ENCODE measurements at regions not wholly inside any gene's neighbourhood (a gene's known extent, or its start where the extent isn't known, plus 50 kb on each side); places are given as distances from the start of the nearest gene placed in this dataset.

- Mint-ChIP-seq H3K4me1 (peaks cover 11% of the 10 kb centered on the region), H3K27ac (peak overlapping the region; percentile 67), H3K27me3 (ENCODE audit: low read depth) (peaks cover 12% of the 10 kb centered on the region), H3K9me3 (no peaks in the 10 kb centered on the region), H3K36me3 (no peaks in the 10 kb centered on the region), H3K4me3 (no peak overlapping the region)
- TF ChIP-seq CTCF (IDR thresholded peaks at IDR 0.05; ENCODE audit: unreplicated experiment), result no peak
- no peak for DNase-seq (ENCODE audit: low spot score in 2 of 2, unreplicated experiment in 2 of 2)
Observed at GRCh38 chr1:14466006-14466405, 132.5 kb upstream of the KAZN start.

GRCh38 chr1:14467112-14467511, 131.4 kb upstream of the KAZN start:
- H3K9me3 Mint-ChIP-seq, result no peaks in the 10 kb centered on the region
- no peak overlapping the region for H3K4me3 Mint-ChIP-seq
- peaks cover 11% of the 10 kb centered on the region for H3K4me1 Mint-ChIP-seq
- no peak overlapping the region for H3K27ac Mint-ChIP-seq
- H3K36me3 Mint-ChIP-seq, result no peaks in the 10 kb centered on the region
- no peak for DNase-seq (ENCODE audit: low spot score in 2 of 2, unreplicated experiment in 2 of 2)
- TF ChIP-seq CTCF (IDR thresholded peaks at IDR 0.05; ENCODE audit: unreplicated experiment), result peak; percentile 33
- peaks cover 14% of the 10 kb centered on the region for H3K27me3 Mint-ChIP-seq (ENCODE audit: low read depth)

- Mint-ChIP-seq H3K27ac (no peak overlapping the region), H3K4me1 (peaks cover 11% of the 10 kb centered on the region), H3K4me3 (no peak overlapping the region), H3K27me3 (ENCODE audit: low read depth) (peaks cover 18% of the 10 kb centered on the region), H3K9me3 (no peaks in the 10 kb centered on the region), H3K36me3 (no peaks in the 10 kb centered on the region)
- DNase-seq (ENCODE audit: low spot score in 2 of 2, unreplicated experiment in 2 of 2), result no peak
- no peak for TF ChIP-seq CTCF (IDR thresholded peaks at IDR 0.05; ENCODE audit: unreplicated experiment)
Observed at GRCh38 chr1:14468751-14469150, 129.7 kb upstream of the KAZN start.

- Mint-ChIP-seq H3K9me3 (no peaks in the 10 kb centered on the region), H3K4me3 (no peak overlapping the region), H3K36me3 (no peaks in the 10 kb centered on the region), H3K27me3 (ENCODE audit: low read depth) (peaks cover 36% of the 10 kb centered on the region), H3K27ac (no peak overlapping the region), H3K4me1 (peaks cover 6% of the 10 kb centered on the region)
- no peak for TF ChIP-seq CTCF (IDR thresholded peaks at IDR 0.05; ENCODE audit: unreplicated experiment)
- DNase-seq (ENCODE audit: low spot score in 2 of 2, unreplicated experiment in 2 of 2), result no peak
Observed at GRCh38 chr1:14470802-14471201, 127.7 kb upstream of the KAZN start.

GRCh38 chr1:14474856-14475255, 123.6 kb upstream of the KAZN start:
- Mint-ChIP-seq H3K9me3 (no peaks in the 10 kb centered on the region), H3K4me3 (no peak overlapping the region), H3K36me3 (no peaks in the 10 kb centered on the region), H3K27me3 (ENCODE audit: low read depth) (peaks cover 33% of the 10 kb centered on the region), H3K4me1 (no peaks in the 10 kb centered on the region), H3K27ac (no peak overlapping the region)
- no peak for TF ChIP-seq CTCF (IDR thresholded peaks at IDR 0.05; ENCODE audit: unreplicated experiment)
- DNase-seq (ENCODE audit: low spot score in 2 of 2, unreplicated experiment in 2 of 2), result no peak

Data from mesothelial cell of epicardium (in vitro differentiated cells).